GM18502 (cell line): ENCODE measurements at regions not wholly inside any gene's neighbourhood (a gene's known extent, or its start where the extent isn't known, plus 50 kb on each side); places are given as distances from the start of the nearest gene placed in this dataset.
"Not testable (repeated sequence)": the region's sequence is repeated elsewhere in the genome, so short reads cannot be mapped to it uniquely, and the experiment has no call there.

Experiments
- ATAC-seq: cut with Tn5 transposase; IDR thresholded peaks from one replicate; pipeline ENCODE4 v1.9.1; 2021; ENCODE audit warnings: mild to moderate bottlenecking; ENCODE audit not compliant: unreplicated experiment, poor library complexity

- ATAC-seq = no peak
Observed at GRCh38 chr7:13110107-13110506, 422.7 kb downstream of the ARL4A start.

DNA sequence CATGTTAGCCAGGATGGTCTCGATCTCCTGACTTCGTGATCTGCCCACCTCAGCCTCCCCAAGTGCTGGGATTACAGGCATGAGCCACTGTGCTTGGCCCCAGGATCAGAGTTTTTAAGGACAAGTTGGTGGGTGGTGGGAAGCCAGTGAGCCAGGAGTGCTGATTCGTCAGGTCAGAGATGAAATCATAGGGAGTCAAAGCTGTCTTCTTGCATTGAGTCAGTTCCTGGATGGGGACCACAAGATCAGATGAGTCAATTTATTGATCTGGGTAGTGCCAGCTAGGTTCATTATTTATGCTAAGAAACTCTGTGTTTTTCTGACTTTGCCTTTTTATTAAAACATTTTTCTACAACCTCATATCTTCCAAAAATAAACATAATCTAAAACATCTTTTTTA lies 423.8 kb downstream of the ARL4A start:
- no peak for ATAC-seq

DNA sequence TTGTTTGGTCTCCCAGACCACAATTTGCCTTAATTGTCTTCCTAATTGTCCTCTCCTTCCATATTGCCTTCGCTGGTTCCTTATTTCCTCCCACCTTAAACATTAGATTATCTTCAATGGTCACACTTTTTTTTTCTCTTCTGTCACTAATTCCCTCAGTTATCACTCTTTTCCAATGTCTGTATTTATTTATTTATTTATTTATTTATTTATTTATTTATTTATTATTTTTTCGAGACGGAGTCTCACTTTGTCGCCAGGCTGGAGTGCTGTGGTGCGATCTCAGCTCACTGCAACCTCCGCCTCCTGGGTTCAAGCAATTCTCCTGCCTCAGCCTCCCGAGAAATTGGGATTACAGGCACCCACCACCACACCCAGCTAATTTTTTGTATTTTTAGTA lies 426.8 kb downstream of the ARL4A start:
- not testable (repeated sequence) for ATAC-seq

DNA sequence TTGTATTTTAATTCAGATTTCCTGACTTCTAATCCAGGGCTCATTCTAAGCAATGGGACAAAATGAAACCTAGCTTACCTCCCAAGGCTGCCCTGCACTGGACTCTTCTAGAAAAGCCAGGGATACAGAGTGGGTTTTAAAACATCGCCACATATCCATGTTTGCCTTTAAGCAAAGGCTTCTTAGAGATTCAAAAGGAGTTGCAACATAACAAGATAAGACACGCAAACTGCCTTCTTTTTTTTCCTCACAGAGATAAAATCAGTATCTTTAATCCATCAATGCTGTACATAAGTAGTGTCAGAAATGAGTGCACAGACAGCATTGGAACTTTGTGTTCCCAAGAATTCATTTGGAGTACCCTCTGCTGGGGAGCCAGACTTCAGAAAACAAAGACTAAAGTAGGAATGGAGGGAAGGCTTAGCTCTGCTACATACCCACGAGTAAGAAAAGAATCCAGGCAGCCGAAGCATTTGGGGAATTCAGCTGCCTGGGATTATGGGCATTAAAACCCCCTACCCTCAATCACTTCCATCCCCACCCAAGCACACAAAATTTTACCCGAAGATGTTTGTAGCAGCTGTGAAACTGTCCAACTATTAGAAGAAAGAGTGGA lies 427.8 kb downstream of the ARL4A start:
- no peak for ATAC-seq

DNA sequence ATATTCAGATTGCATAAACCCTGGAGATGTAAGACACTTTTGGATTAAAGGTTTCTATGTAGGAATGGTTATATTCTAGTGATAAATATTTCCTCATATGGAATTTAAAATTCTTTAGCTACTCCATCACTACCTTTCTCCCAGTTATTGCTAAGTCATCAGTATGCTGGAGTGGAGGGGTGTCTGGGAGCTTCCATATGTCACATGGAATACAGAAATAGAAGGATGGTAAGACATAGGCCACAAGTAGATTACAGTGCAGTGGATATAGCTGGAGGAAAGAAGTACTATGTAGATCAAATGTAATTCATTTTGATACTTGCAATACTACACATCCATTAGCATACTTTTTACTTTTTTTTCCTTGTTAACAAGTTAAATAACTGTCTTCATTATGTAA lies 428.4 kb downstream of the ARL4A start:
- ATAC-seq = no peak

DNA sequence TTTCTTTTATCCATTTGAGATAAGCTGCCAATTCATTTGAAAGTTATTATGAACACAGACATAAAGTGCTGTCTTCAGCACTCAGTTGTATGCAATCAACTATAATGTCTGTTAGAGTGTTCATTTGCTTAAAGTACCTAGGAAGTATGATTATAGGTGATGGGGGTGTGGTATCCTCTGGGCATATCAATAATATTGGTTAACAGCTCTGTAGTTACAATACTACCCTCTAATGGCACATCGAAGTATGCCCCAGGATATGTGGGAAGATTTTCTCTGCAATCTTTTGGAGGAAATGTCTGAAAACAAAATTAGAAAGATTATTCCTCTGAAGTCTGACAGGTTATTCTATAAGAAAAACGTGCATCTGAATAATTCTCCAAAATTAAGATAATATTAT lies 429.7 kb downstream of the ARL4A start:
- no peak for ATAC-seq

GRCh38 chr7:13117592-13117991 lies 430.2 kb downstream of the ARL4A start:
- no peak for ATAC-seq

GRCh38 chr7:13124629-13125028 lies 437.2 kb downstream of the ARL4A start:
- not testable (repeated sequence) for ATAC-seq

DNA sequence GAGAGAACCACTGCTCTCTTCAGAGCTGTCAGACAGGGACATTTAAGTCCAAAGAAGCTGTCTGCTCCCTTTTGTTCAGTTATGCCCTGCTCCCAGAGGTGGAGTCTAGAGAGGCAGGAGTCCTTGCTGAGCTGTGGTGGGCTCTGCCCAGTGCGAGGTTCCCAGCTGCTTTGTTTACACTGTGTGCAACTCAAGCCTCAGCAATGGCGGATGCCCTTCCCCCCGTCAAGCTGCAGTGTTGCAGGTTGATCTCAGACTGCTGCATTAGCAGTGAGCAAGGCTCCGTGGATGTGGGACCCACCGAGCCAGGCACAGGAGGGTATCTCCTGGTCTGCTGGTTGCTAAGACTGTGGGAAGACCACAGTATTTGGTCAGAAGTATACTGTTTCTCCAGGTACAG lies 438.9 kb downstream of the ARL4A start:
- no peak for ATAC-seq

- ATAC-seq = no peak
Observed at GRCh38 chr7:13130321-13130720, 442.9 kb downstream of the ARL4A start.

DNA sequence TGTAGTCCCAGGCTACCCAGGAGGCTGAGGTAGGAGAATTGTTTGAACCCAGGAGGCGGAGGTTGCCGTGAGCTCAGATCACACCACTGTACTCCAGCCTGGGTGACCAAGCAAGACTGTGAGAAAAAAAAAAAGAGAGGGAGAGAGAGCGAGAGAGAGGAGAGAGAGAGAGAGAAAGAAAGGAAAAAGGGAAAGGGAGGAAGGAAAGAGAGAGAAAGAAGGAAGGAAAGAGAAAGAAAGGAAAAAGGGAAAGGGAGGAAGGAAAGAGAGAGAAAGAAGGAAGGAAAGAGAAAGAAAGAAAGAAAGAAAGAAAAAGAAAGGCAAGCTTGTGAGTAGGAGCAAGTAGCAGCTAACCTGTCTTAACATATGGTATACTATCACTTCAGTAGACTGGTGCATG lies 443.5 kb downstream of the ARL4A start:
- not testable (repeated sequence) for ATAC-seq

DNA sequence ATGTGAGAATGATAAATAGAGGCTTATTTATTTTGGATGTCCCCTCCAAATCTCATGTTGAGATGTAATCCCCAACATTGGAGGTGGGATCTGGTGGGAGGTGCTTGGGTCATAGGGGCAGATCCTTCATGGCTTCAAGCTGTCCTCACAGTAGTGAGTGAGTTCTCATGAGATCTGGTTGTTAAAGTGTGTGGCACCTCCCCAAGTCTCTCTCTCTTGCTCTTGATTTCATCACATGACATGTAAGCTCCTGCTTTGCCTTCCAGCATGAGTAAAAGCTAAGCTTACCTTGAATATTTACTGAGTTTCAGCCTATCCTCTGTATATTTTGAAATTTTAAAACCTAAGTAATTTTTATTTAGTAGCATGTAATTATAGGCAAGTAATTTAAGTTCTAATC lies 444.9 kb downstream of the ARL4A start:
- ATAC-seq = no peak

DNA sequence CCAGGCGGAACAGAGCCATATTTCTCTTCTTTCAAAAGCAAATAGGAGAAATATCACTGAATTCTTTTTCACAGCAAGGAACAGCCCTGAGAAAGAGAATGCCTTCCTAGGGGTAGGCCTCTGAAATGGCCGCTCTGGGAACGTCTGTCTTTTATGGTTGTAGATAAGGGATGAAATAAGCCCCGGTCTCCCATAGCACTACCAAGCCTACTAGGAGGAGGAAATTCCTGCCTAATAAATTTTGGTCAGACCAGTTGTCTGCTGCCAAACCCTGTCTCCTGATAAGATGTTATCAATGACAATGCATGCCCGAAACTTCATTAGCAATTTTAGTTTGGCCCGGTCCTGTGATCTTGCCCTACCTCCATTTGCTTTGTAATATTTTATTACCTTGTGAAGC lies 448.9 kb downstream of the ARL4A start:
- not testable (repeated sequence) for ATAC-seq

- no peak for ATAC-seq
Observed at GRCh38 chr7:13139436-13139835, 452.0 kb downstream of the ARL4A start.

GRCh38 chr7:13144673-13145072 lies 457.2 kb downstream of the ARL4A start:
- ATAC-seq = no peak

- no peak for ATAC-seq
Observed at GRCh38 chr7:13148548-13148947, 461.1 kb downstream of the ARL4A start.

GRCh38 chr7:13151978-13152377 lies 464.5 kb downstream of the ARL4A start:
- no peak for ATAC-seq

GRCh38 chr7:13152755-13153154 lies 465.3 kb downstream of the ARL4A start:
- no peak for ATAC-seq

GRCh38 chr7:13153266-13153665 lies 465.8 kb downstream of the ARL4A start:
- ATAC-seq = no peak

DNA sequence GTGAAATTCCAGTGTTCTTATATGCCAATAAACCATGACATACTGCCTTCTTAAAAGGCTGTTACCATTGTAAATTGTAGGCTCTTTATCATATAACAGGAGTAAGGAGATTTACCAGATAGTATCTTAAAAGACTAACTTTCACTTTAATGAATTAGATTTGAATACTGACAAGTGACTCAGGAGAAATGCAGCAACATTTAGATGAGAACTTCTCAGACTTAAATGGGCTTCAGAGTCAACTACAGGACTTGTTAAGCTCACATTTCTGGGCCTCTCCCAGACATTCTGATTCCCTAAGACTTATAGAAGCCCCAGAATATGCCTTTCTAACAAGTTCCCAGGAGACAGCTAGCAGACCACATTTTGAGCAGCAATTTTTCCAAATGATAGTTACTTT lies 466.3 kb downstream of the ARL4A start:
- ATAC-seq = no peak

GRCh38 chr7:13155188-13155587 lies 467.8 kb downstream of the ARL4A start:
- ATAC-seq = no peak

GRCh38 chr7:13159003-13159402 lies 471.6 kb downstream of the ARL4A start:
- ATAC-seq = no peak
